ENCODE measurements at regions not wholly inside any gene's neighbourhood (a gene's known extent, or its start where the extent isn't known, plus 50 kb on each side); places are given as distances from the start of the nearest gene placed in this dataset.
"Not testable (repeated sequence)": the region's sequence is repeated elsewhere in the genome, so short reads cannot be mapped to it uniquely, and the experiment has no call there.

DNA sequence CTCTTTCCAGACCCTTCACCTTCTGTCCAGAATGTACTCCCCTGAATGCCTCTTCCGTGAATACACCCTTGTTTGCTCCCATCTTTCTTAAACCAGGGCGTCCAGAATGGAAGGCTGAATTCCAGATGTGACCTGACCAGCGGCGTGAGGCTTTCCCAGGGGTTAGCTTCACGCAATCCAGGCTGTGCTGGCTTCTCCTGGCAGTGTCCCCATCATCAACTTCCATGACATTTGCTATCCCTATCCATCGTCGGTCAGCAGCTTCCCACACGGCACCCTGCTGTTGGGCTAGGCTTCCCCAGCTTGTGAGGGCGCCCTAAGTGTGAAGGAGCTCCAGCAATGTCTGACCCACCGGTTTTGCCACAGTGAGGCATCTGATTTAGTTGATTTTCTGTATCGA is 339.8 kb upstream of the TNRC6C start:
- H3K27ac Mint-ChIP-seq = no peak overlapping the region
- peaks cover 8% of the 10 kb centered on the region for H3K9me3 Mint-ChIP-seq
- DNase-seq (ENCODE audit: extremely low spot score, unreplicated experiment) = no peak
- peaks cover 11% of the 10 kb centered on the region for H3K27me3 Mint-ChIP-seq
- no peak overlapping the region for H3K4me3 Mint-ChIP-seq
- H3K4me1 Mint-ChIP-seq (ENCODE audit: unreplicated experiment) = peaks cover 6% of the 10 kb centered on the region
- H3K36me3 Mint-ChIP-seq = no peaks in the 10 kb centered on the region
- TF ChIP-seq CTCF (conservative IDR thresholded peaks at IDR 0.05) = no peak

DNA sequence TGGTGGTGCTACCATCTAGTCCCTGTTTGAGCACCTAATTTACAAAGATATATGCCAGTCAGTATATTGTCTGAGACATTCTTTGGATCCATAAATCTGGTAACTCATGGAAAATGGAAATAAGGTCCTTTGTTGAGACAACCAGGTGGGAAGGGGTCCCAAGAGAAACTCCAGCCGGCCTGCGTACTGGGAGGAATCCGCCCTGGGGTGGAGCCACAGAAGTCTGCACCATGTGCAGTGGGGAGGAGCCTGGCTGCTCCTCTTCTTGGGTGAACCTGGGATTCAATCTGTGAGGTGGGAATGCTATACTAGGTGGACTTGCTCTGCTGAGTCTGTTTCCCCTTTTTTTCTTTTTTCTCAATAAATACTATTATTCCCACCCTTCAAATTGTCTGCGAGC is 339.2 kb upstream of the TNRC6C start:
- no peak overlapping the region for H3K4me3 Mint-ChIP-seq
- peaks cover 8% of the 10 kb centered on the region for H3K9me3 Mint-ChIP-seq
- H3K27ac Mint-ChIP-seq = no peak overlapping the region
- DNase-seq (ENCODE audit: extremely low spot score, unreplicated experiment) = no peak
- H3K27me3 Mint-ChIP-seq = peaks cover 10% of the 10 kb centered on the region
- no peak for TF ChIP-seq CTCF (conservative IDR thresholded peaks at IDR 0.05)
- peaks cover 5% of the 10 kb centered on the region for H3K4me1 Mint-ChIP-seq (ENCODE audit: unreplicated experiment)
- H3K36me3 Mint-ChIP-seq = no peaks in the 10 kb centered on the region

DNA sequence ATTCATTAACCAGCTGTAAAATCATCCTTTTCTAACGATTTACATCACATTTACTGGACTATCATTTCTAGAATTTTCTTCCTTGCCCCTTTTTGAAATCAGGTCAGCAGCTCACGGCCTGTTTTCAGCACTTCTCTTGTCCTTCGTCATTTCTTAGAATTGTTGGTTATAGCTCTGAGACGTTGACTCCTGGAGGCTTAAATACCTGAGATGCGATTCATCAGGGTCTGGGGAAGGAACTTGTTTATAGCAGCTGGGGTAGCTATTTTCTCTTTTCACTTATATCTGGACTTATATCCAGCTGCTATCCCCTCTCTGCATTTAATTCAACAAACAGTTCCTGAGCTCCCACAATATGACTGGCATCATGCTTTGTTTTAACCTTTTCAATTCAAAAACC is 338.7 kb upstream of the TNRC6C start:
- H3K4me3 Mint-ChIP-seq = no peak overlapping the region
- H3K27ac Mint-ChIP-seq = no peak overlapping the region
- H3K27me3 Mint-ChIP-seq = peaks cover 10% of the 10 kb centered on the region
- H3K4me1 Mint-ChIP-seq (ENCODE audit: unreplicated experiment) = peaks cover 5% of the 10 kb centered on the region
- no peak for DNase-seq (ENCODE audit: extremely low spot score, unreplicated experiment)
- H3K36me3 Mint-ChIP-seq = no peaks in the 10 kb centered on the region
- H3K9me3 Mint-ChIP-seq = peaks cover 8% of the 10 kb centered on the region
- no peak for TF ChIP-seq CTCF (conservative IDR thresholded peaks at IDR 0.05)

DNA sequence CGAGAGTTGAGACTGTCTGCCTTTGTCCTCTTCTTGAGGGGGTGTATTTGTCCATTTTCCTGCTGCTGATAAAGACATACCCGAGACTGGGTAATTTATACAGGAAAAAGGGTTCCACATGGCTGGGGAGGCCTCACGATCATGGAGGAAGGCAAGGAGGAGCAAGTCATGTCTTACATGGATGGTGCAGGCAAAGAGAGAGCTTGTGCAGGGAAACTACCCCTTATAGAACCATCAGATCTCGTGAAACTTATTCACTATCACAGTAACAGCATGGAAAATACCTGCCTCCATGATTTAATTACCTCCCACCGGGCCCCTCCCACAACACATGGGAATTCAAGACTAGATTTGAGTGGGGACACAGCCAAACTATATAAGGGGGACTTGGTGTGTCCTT is 338.2 kb upstream of the TNRC6C start:
- H3K9me3 Mint-ChIP-seq = peaks cover 8% of the 10 kb centered on the region
- no peak for TF ChIP-seq CTCF (conservative IDR thresholded peaks at IDR 0.05)
- H3K4me3 Mint-ChIP-seq = no peak overlapping the region
- H3K4me1 Mint-ChIP-seq (ENCODE audit: unreplicated experiment) = peaks cover 5% of the 10 kb centered on the region
- peaks cover 10% of the 10 kb centered on the region for H3K27me3 Mint-ChIP-seq
- DNase-seq (ENCODE audit: extremely low spot score, unreplicated experiment) = no peak
- no peak overlapping the region for H3K27ac Mint-ChIP-seq
- no peaks in the 10 kb centered on the region for H3K36me3 Mint-ChIP-seq

DNA sequence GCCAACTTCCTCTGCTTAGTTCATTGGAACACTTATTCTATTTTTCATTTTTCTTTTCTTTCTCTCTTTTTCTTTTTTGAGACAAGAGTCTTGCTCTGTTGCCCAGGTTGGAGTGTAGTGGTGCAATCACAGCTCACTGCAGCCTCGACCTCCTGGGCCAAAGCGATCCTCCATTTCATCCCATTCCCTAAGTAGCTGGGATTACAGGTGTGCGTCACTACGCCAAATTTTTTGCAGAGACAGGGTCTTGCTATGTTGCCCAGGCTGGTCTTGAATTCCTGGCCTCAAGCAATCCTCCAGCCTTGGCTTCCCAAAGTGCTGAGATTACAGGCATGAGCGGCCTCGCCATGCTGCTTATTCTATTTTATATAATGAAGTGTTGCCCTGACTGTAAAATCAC is 336.4 kb upstream of the TNRC6C start:
- H3K36me3 Mint-ChIP-seq; H3K27me3 Mint-ChIP-seq; H3K4me3 Mint-ChIP-seq; H3K27ac Mint-ChIP-seq; H3K4me1 Mint-ChIP-seq (ENCODE audit: unreplicated experiment); DNase-seq (ENCODE audit: extremely low spot score, unreplicated experiment); H3K9me3 Mint-ChIP-seq: not testable (repeated sequence)

DNA sequence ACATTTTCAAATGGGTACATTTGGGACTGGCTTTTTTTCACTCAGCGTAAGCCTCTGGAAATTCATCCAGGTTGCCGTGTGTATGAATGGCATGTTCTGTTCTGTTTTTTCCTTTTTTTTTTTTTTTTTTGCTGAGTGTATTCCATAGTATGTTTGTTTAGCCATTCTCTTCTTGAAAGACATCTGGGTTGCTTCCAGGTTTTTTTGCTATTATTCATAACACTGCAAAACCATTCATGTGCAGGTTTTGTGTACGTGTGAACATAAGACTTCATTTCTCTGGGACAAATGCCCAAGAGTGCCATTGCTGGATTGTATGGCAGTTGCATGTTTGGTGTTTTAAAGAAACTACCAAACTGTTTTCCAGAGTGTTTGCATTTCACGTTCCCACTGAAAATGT is 335.9 kb upstream of the TNRC6C start:
- no peak for TF ChIP-seq CTCF (conservative IDR thresholded peaks at IDR 0.05)
- peaks cover 9% of the 10 kb centered on the region for H3K9me3 Mint-ChIP-seq
- H3K36me3 Mint-ChIP-seq = no peaks in the 10 kb centered on the region
- H3K27me3 Mint-ChIP-seq = peaks cover 9% of the 10 kb centered on the region
- H3K4me1 Mint-ChIP-seq (ENCODE audit: unreplicated experiment) = peaks cover 5% of the 10 kb centered on the region
- H3K27ac Mint-ChIP-seq = no peak overlapping the region
- no peak overlapping the region for H3K4me3 Mint-ChIP-seq
- DNase-seq (ENCODE audit: extremely low spot score, unreplicated experiment) = no peak

DNA sequence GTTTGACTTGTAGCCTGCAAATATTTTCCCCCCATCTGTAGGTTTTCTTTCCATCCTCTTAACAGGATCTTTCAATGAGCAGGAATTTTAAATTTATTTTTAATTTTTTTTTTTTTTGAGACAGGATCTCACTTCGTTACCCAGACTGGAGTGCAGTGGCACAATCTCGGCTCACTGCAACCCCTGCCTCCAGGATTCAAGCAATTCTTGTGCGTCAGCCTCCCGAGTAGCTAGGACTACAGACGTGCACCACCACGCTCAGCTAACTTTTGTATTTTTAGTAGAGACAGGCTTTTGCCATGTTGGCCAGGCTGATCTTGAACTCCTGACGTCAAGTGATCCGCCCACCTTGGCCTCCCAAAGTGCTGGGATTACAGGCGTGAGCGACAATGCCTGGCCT is 335.2 kb upstream of the TNRC6C start:
- H3K4me3 Mint-ChIP-seq = not testable (repeated sequence)

More for the DNA sequence above, 335.2 kb upstream of the TNRC6C start:
- DNase-seq (ENCODE audit: extremely low spot score, unreplicated experiment); H3K27me3 Mint-ChIP-seq; H3K27ac Mint-ChIP-seq; H3K36me3 Mint-ChIP-seq; H3K4me1 Mint-ChIP-seq (ENCODE audit: unreplicated experiment): not testable (repeated sequence)
- peaks cover 14% of the 10 kb centered on the region for H3K9me3 Mint-ChIP-seq
